T-helper 2 cell treated with Interferon-gamma antibody and Interleukin-4, amounts not matched to agents 5 μg/mL and 100 μg/mL, for 36 hours (primary cell): ENCODE measurements at regions not wholly inside any gene's neighbourhood (a gene's known extent, or its start where the extent isn't known, plus 50 kb on each side); places are given as distances from the start of the nearest gene placed in this dataset.

ENCODE experiments used
- DNase-seq: peaks from one replicate; pipeline ENCODE4 v3.0.0; 2021; ENCODE audit warnings: low spot score
- H3K27ac Mint-ChIP-seq: one replicate; pipeline ENCODE4 v1.8.0; 2021; ENCODE audit warnings: mild to moderate bottlenecking, mixed read lengths
- H3K27me3 Mint-ChIP-seq: one replicate; pipeline ENCODE4 v1.8.0; 2021; ENCODE audit warnings: low read depth, mixed read lengths
- H3K36me3 Mint-ChIP-seq: one replicate; pipeline ENCODE4 v1.8.0; 2021; ENCODE audit warnings: low read depth, mixed read lengths
- H3K4me1 Mint-ChIP-seq: one replicate; pipeline ENCODE4 v1.8.0; 2021; ENCODE audit warnings: low read depth, mixed read lengths
- H3K4me3 Mint-ChIP-seq: one replicate; pipeline ENCODE4 v1.8.0; 2022; ENCODE audit warnings: mild to moderate bottlenecking, moderate library complexity, mixed read lengths
- H3K9me3 Mint-ChIP-seq: one replicate; pipeline ENCODE4 v1.8.0; 2021; ENCODE audit warnings: mixed read lengths

DNA sequence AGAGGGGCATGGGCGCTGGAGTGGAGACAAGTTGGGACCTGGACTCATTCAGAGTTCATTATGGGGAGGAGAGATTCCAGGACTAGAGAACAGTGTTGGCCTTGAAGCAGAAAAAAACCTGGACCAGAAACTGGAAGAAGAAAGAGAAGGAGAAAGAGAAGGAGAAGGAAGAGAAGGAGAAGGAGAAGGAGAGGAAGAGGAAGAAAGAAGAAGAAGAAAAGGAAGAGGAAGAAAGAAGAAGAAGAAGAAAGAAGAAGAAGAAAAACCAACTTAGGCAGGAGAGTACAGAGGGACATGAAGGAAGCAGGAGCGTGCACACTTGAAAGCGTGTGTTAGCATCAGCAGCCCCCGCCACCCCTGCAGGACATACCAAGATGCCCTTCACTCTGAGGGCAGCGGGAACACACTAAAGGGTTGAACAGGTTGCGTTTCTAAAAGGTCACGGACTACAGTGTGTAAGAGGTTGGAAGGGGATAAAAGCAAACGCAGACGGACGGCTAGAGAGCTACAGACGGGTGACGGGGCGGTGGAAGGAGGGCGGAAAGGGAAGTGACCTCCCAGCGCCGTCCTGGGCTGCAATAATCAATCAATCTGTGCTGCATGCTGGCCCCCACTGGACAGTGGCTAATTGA, 95.3 kb downstream of the SEC61G start:
- Mint-ChIP-seq H3K4me1 (peaks cover 2% of the 10 kb centered on the region), H3K36me3 (no peaks in the 10 kb centered on the region), H3K9me3 (no peaks in the 10 kb centered on the region), H3K4me3 (peak overlapping the region; percentile 44), H3K27ac (no peak overlapping the region), H3K27me3 (peaks cover 21% of the 10 kb centered on the region)
- no peak for DNase-seq

DNA sequence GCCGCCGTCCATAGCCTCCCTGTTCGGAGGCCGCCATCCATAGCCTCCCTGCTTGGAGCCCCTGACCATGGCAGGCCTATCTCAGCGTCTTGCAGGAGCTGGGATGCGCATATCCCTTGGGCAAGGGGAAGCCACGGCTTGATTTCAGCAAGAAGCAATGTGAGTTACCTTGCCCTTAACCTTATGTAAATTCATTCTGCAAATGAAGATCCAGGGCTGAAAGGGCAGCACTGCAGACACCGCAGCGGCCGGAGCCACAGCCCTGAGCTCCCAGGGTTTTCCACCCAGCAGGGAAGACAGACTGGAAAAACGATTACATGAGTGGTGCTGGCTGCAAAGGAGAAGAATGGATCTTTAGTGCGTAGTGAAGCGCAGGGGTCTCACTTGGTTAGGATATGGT, 95.8 kb downstream of the SEC61G start:
- no peak overlapping the region for H3K27ac Mint-ChIP-seq
- H3K4me1 Mint-ChIP-seq, result peaks cover 2% of the 10 kb centered on the region
- no peak overlapping the region for H3K4me3 Mint-ChIP-seq
- H3K27me3 Mint-ChIP-seq, result peaks cover 21% of the 10 kb centered on the region
- no peaks in the 10 kb centered on the region for H3K36me3 Mint-ChIP-seq
- H3K9me3 Mint-ChIP-seq, result no peaks in the 10 kb centered on the region
- no peak for DNase-seq

- peaks cover 2% of the 10 kb centered on the region for H3K4me1 Mint-ChIP-seq
- no peak overlapping the region for H3K27ac Mint-ChIP-seq
- no peak overlapping the region for H3K4me3 Mint-ChIP-seq
These were observed 96.3 kb downstream of the SEC61G start for GRCh38 chr7:54662701-54663100.

GRCh38 chr7:54653905-54654304, 105.1 kb downstream of the SEC61G start:
- H3K4me3 Mint-ChIP-seq, result no peak overlapping the region
- H3K4me1 Mint-ChIP-seq, result no peaks in the 10 kb centered on the region
- no peaks in the 10 kb centered on the region for H3K27me3 Mint-ChIP-seq
- no peaks in the 10 kb centered on the region for H3K36me3 Mint-ChIP-seq
- DNase-seq, result no peak
- peaks cover 8% of the 10 kb centered on the region for H3K9me3 Mint-ChIP-seq
- no peak overlapping the region for H3K27ac Mint-ChIP-seq

More at GRCh38 chr7:54662701-54663100, 96.3 kb downstream of the SEC61G start:
- H3K36me3 Mint-ChIP-seq, result no peaks in the 10 kb centered on the region
- H3K27me3 Mint-ChIP-seq, result peaks cover 21% of the 10 kb centered on the region
- H3K9me3 Mint-ChIP-seq, result no peaks in the 10 kb centered on the region
- no peak for DNase-seq

DNA sequence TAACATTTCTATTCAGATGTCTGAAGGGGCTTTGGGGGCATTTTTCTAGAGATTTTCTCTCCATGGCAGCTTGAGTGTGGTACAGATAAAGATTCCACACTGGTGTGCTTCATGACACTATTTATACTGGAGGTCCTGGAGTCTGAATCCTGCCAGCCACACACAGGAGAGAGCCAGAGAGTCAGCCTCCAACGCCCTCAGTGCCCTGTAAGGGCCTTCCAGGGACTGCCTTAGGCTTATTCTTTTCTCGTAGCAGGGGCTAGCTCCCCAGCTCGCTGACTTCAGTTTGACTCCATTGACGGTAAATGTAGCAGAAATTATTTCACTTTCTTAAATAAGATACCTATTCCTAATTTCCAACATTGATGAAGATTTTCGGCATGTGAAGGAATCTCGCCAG, 100.9 kb downstream of the VSTM2A start:
- Mint-ChIP-seq H3K27ac (no peak overlapping the region), H3K9me3 (peaks cover 12% of the 10 kb centered on the region), H3K36me3 (no peaks in the 10 kb centered on the region), H3K4me1 (no peaks in the 10 kb centered on the region), H3K4me3 (no peak overlapping the region), H3K27me3 (no peaks in the 10 kb centered on the region)
- no peak for DNase-seq

DNA sequence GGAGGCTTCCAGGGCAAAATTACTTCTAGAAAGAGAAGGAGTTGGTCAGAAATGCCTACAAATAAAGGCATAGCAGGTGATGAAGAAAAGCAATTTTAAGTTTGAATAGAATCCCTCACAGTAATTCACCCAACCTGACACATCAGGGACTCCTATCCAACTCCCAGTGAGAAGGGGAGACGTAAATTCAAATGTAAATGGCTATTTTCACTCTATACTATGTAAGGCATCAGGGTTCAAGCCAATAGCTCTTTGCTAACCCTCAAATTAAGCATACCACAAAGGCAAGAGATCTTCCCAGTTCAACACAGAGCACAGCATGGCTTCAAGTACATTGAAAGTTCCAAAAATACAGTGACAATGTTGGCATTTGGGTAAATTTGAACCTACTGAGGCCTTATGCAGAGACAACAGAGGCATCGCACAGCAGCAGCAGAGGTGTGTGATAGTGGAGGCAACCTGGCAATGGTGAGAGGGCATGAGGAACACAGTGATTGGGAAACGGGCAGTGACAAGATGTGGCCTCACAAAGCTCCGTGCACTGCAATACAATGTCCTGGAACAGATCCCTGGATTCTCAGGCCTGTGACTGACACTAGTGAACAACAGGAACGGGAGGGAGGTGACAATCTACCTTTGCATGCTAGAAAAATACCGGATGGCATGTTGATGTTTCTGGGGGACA, 95.7 kb downstream of the VSTM2A start:
- no peak overlapping the region for H3K4me3 Mint-ChIP-seq
- no peaks in the 10 kb centered on the region for H3K4me1 Mint-ChIP-seq
- H3K9me3 Mint-ChIP-seq, result peaks cover 12% of the 10 kb centered on the region
- no peaks in the 10 kb centered on the region for H3K36me3 Mint-ChIP-seq
- DNase-seq, result no peak
- H3K27ac Mint-ChIP-seq, result no peak overlapping the region
- H3K27me3 Mint-ChIP-seq, result no peaks in the 10 kb centered on the region

- Mint-ChIP-seq H3K27me3 (no peaks in the 10 kb centered on the region), H3K36me3 (no peaks in the 10 kb centered on the region), H3K4me1 (no peaks in the 10 kb centered on the region), H3K4me3 (no peak overlapping the region), H3K27ac (no peak overlapping the region), H3K9me3 (peaks cover 21% of the 10 kb centered on the region)
- DNase-seq, result no peak
These were observed 90.5 kb downstream of the VSTM2A start for GRCh38 chr7:54632696-54633095.

DNA sequence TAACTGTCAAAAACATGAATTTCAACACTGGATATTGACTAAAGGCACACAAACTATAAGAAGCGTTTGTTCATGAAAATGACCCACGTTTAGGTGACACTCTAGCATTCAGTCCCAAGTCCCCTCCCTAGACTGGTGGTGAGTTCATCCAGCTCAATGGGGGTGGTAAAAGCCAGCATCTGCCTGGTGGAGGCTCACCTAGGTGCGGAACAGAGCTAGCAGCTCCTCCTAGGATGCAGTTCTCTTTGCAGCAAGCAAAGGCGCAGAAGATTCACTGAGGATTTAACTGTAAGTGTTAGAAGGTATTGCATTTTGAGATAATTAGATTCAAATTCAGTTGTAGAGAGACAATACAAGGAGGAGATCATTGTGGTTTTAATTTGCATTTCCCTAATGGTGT, 87.6 kb downstream of the VSTM2A start:
- Mint-ChIP-seq H3K4me3 (no peak overlapping the region), H3K4me1 (no peaks in the 10 kb centered on the region), H3K27me3 (no peaks in the 10 kb centered on the region), H3K27ac (no peak overlapping the region), H3K36me3 (no peaks in the 10 kb centered on the region), H3K9me3 (peaks cover 23% of the 10 kb centered on the region)
- no peak for DNase-seq

DNA sequence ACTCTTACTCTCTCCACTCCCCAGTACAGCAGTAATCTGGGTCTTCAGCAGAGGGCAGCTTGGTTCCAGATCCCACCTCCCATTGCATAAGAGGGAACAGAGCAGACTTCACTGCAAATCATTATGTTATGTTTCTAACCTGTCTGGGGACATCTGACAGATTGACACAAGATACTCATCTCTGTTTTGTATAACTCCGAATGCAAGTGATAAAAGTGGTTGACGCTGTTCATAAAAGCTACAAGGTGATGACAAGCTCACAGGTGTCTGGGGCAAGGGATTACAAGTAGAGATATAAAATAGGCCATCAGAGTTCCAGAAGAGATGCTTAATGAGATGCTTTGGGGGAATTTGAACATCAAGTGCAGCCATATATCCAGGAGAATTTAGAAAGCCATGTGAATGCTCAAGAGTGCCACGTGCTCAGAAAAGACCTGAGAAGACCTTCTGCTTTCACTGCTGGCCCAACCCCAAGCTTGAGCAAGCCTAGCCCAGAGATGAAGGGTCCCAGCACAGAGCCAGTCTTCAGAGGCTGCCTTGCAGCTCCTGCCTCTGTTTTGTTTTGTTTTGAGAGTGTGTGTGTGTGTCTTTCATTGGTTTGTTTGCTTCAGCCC, 80.6 kb downstream of the VSTM2A start:
- DNase-seq, result no peak
- Mint-ChIP-seq H3K4me3 (no peak overlapping the region), H3K27ac (no peak overlapping the region), H3K36me3 (no peaks in the 10 kb centered on the region), H3K27me3 (no peaks in the 10 kb centered on the region), H3K9me3 (peaks cover 20% of the 10 kb centered on the region), H3K4me1 (no peaks in the 10 kb centered on the region)
